A549 (cell line): ENCODE measurements at regions not wholly inside any gene's neighbourhood (a gene's known extent, or its start where the extent isn't known, plus 50 kb on each side); places are given as distances from the start of the nearest gene placed in this dataset.

ENCODE experiments used
- EP300 ChIP-seq, 2 experiments: fragments of >200 bp; sonication (Bioruptor Twin); formaldehyde crosslinking; IDR thresholded peaks; 2 replicates in 1 of 2; 3 replicates in 1 of 2; pipeline ENCODE4 v1.6.1; 2016 to 2017
- FOXS1 ChIP-seq: fragments of 250-450 bp; sonication (Bioruptor Pico); IDR thresholded peaks from 2 replicates; pipeline ENCODE4 v1.5.0; 2020; ENCODE audit warnings: mild to moderate bottlenecking, moderate library complexity
- HOXB5 ChIP-seq: fragments of 250-450 bp; sonication (Bioruptor Pico); IDR thresholded peaks from 2 replicates; pipeline ENCODE4 v1.5.0; 2020; ENCODE audit warnings: mild to moderate bottlenecking, moderate library complexity
- KDM5A ChIP-seq: fragments of 200-600 bp; sonication (generic); IDR thresholded peaks from 2 replicates; pipeline ENCODE4 v1.6.1; 2016; ENCODE audit warnings: antibody characterized with exemption, mild to moderate bottlenecking
- NPAS2 ChIP-seq: fragments of 250-450 bp; sonication (Bioruptor Pico); IDR thresholded peaks from 2 replicates; pipeline ENCODE4 v1.8.0; 2022; ENCODE audit warnings: mild to moderate bottlenecking, moderate library complexity, borderline replicate concordance
- POLR2A ChIP-seq: IDR thresholded peaks from 2 replicates; pipeline ENCODE4 v1.6.1; 2012; ENCODE audit warnings: mild to moderate bottlenecking, low read length
- POLR2AphosphoS2 ChIP-seq: conservative IDR thresholded peaks from 2 replicates; pipeline ENCODE4 v1.6.1; 2012; ENCODE audit warnings: low read length, improper control_type of control experiment, inconsistent platforms
- REST ChIP-seq: fragments of 200-600 bp; sonication (generic); IDR thresholded peaks from 2 replicates; pipeline ENCODE4 v1.6.1; 2016; ENCODE audit warnings: antibody characterized with exemption, mild to moderate bottlenecking, moderate library complexity
- RFX5 ChIP-seq: fragments of 450-650 bp; IDR thresholded peaks from 2 replicates; pipeline ENCODE4 v1.7.1; 2014; ENCODE audit warnings: antibody characterized with exemption, mild to moderate bottlenecking, moderate library complexity
- TP53 ChIP-seq: fragments of 250-450 bp; sonication (Bioruptor Pico); IDR thresholded peaks from 2 replicates; pipeline ENCODE4 v1.5.0; 2021; ENCODE audit warnings: mild to moderate bottlenecking, moderate library complexity
- ZC3H11A ChIP-seq: fragments of 450-650 bp; IDR thresholded peaks from 2 replicates; pipeline ENCODE4 v1.6.1; 2014; ENCODE audit warnings: antibody characterized with exemption, mild to moderate bottlenecking
- TF ChIP-seq, protein P1 (sequence below): fragments of >200 bp; sonication (Bioruptor Twin); formaldehyde crosslinking; IDR thresholded peaks from 3 replicates; pipeline ENCODE4 v1.5.1; 2016

DNA sequence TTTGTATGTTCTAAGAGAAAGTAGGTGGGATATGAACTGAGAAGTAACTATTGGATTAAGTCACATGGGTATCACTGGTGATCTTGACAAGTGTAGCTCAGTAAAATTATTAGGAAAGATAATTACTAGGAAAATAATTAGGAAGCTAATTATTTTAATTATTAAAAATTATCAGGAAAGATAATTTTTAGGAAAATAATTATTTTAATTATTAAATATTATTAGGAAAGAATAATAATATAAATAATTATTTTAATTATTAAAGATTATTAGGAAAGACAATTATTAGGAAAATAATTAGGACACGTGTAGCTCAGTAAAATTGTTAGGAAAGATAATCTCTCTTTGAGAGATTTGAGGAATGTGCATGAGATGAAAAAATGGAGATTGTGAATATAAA is 623.4 kb upstream of the PIK3C3 start:
- TF ChIP-seq, protein P1, sequence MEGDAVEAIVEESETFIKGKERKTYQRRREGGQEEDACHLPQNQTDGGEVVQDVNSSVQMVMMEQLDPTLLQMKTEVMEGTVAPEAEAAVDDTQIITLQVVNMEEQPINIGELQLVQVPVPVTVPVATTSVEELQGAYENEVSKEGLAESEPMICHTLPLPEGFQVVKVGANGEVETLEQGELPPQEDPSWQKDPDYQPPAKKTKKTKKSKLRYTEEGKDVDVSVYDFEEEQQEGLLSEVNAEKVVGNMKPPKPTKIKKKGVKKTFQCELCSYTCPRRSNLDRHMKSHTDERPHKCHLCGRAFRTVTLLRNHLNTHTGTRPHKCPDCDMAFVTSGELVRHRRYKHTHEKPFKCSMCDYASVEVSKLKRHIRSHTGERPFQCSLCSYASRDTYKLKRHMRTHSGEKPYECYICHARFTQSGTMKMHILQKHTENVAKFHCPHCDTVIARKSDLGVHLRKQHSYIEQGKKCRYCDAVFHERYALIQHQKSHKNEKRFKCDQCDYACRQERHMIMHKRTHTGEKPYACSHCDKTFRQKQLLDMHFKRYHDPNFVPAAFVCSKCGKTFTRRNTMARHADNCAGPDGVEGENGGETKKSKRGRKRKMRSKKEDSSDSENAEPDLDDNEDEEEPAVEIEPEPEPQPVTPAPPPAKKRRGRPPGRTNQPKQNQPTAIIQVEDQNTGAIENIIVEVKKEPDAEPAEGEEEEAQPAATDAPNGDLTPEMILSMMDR, result no peak
- TF ChIP-seq POLR2A (no peak), RFX5 (no peak), HOXB5 (CRISPR knock-in tag) (no peak), REST (no peak), KDM5A (no peak), NPAS2 (CRISPR knock-in tag) (no peak), POLR2AphosphoS2 (no peak), EP300 (IDR thresholded peaks at IDR 0.05) (no peak), TP53 (CRISPR knock-in tag) (no peak), ZC3H11A (no peak), FOXS1 (CRISPR knock-in tag) (no peak)
